Mesodermal cell (in vitro differentiated cells): ENCODE measurements at regions not wholly inside any gene's neighbourhood (a gene's known extent, or its start where the extent isn't known, plus 50 kb on each side); places are given as distances from the start of the nearest gene placed in this dataset.

Source experiments
- H3K27ac ChIP-seq: 2 replicates; pipeline ENCODE4 v1.7.0; 2013; ENCODE audit warnings: mild to moderate bottlenecking, low read depth, low read length, moderate library complexity; ENCODE audit not compliant: severe bottlenecking
- H3K36me3 ChIP-seq: 2 replicates; pipeline ENCODE4 v1.7.1; 2013; ENCODE audit warnings: mild to moderate bottlenecking, low read length, moderate library complexity; ENCODE audit not compliant: control insufficient read depth, insufficient read depth
- H3K4me1 ChIP-seq: one replicate; pipeline ENCODE4 v1.7.1; 2013; ENCODE audit warnings: mild to moderate bottlenecking, low read length; ENCODE audit not compliant: insufficient read depth, control insufficient read depth, poor library complexity, severe bottlenecking
- H3K4me3 ChIP-seq: 2 replicates; pipeline ENCODE4 v1.7.0; 2013; ENCODE audit warnings: low read length, control low read depth, mild to moderate bottlenecking; ENCODE audit not compliant: insufficient read depth, poor library complexity, severe bottlenecking; ENCODE audit errors: extremely low read depth
- H3K9me3 ChIP-seq: 2 replicates; pipeline ENCODE4 v1.7.1; 2013; ENCODE audit warnings: mild to moderate bottlenecking, low read length, moderate library complexity; ENCODE audit not compliant: control insufficient read depth
- WGBS, 2 experiments: methylation state at CpG; one replicate each; pipeline ENCODE4 v1.1.5; 2013; ENCODE audit warnings: missing lambda C conversion rate in 2 of 2; ENCODE audit not compliant: insufficient coverage in 2 of 2; 5-methylcytosine and 5-hydroxymethylcytosine counted together

GRCh38 chr11:8796941-8797340, 114.0 kb upstream of the AKIP1 start:
- H3K9me3 ChIP-seq: no peaks in the 10 kb centered on the region
- H3K4me1 ChIP-seq: no peaks in the 10 kb centered on the region
- H3K36me3 ChIP-seq: peaks cover 71% of the 10 kb centered on the region
- no peak overlapping the region for H3K27ac ChIP-seq
- WGBS, 2 experiments: 0% methylated on average over 1 of the region's 1 CpG
- H3K4me3 ChIP-seq: no peak overlapping the region

- Histone ChIP-seq H3K4me3 (no peak overlapping the region), H3K27ac (no peak overlapping the region), H3K36me3 (peaks cover 75% of the 10 kb centered on the region), H3K9me3 (no peaks in the 10 kb centered on the region), H3K4me1 (no peaks in the 10 kb centered on the region)
- 86 to 100% methylated on average over 1 of the region's 2 CpGs for WGBS, 2 experiments
These were observed 111.7 kb upstream of the AKIP1 start for GRCh38 chr11:8799273-8799672.

GRCh38 chr11:8800520-8801110, 110.4 kb upstream of the AKIP1 start:
- Histone ChIP-seq H3K4me1 (no peaks in the 10 kb centered on the region), H3K4me3 (no peak overlapping the region), H3K36me3 (peaks cover 71% of the 10 kb centered on the region), H3K27ac (no peak overlapping the region), H3K9me3 (no peaks in the 10 kb centered on the region)
- WGBS, 2 experiments: 70 to 75% methylated on average over 1 of the region's 1 CpG

GRCh38 chr11:8801121-8801520, 109.9 kb upstream of the AKIP1 start:
- Histone ChIP-seq H3K9me3 (no peaks in the 10 kb centered on the region), H3K4me3 (no peak overlapping the region), H3K36me3 (peaks cover 66% of the 10 kb centered on the region), H3K27ac (no peak overlapping the region), H3K4me1 (no peaks in the 10 kb centered on the region)
- 88 to 90% methylated on average over 8 to 9 of the region's 9 CpGs for WGBS, 2 experiments

- 93 to 100% methylated on average over 2 to 3 of the region's 5 CpGs for WGBS, 2 experiments
- H3K9me3 ChIP-seq: no peaks in the 10 kb centered on the region
- no peak overlapping the region for H3K4me3 ChIP-seq
- peaks cover under 1% of the 10 kb centered on the region for H3K4me1 ChIP-seq
- H3K36me3 ChIP-seq: peaks cover 62% of the 10 kb centered on the region
- H3K27ac ChIP-seq: no peak overlapping the region
These were observed 108.7 kb upstream of the AKIP1 start for GRCh38 chr11:8802251-8802650.

- H3K4me1 ChIP-seq: peaks cover 18% of the 10 kb centered on the region
- no peak overlapping the region for H3K4me3 ChIP-seq
- H3K27ac ChIP-seq: no peak overlapping the region
- no peaks in the 10 kb centered on the region for H3K9me3 ChIP-seq
- WGBS, 2 experiments: 92% methylated on average over 5 to 6 of the region's 6 CpGs
- H3K36me3 ChIP-seq: peaks cover 59% of the 10 kb centered on the region
These were observed 107.0 kb upstream of the AKIP1 start for GRCh38 chr11:8803973-8804372.

- Histone ChIP-seq H3K27ac (no peak overlapping the region), H3K4me1 (peaks cover 31% of the 10 kb centered on the region), H3K4me3 (no peak overlapping the region), H3K36me3 (peaks cover 58% of the 10 kb centered on the region), H3K9me3 (no peaks in the 10 kb centered on the region)
- 94 to 100% methylated on average over 1 to 3 of the region's 3 CpGs for WGBS, 2 experiments
These were observed 105.7 kb upstream of the AKIP1 start for GRCh38 chr11:8805296-8805695.

- Histone ChIP-seq H3K9me3 (no peaks in the 10 kb centered on the region), H3K4me1 (peaks cover 47% of the 10 kb centered on the region), H3K27ac (no peak overlapping the region), H3K4me3 (no peak overlapping the region), H3K36me3 (peaks cover 48% of the 10 kb centered on the region)
- 89% methylated on average over 3 to 5 of the region's 8 CpGs for WGBS, 2 experiments
These were observed 104.0 kb upstream of the AKIP1 start for GRCh38 chr11:8806974-8807373.

- H3K4me3 ChIP-seq: no peak overlapping the region
- H3K27ac ChIP-seq: no peak overlapping the region
- WGBS, 2 experiments: 84 to 88% methylated on average over 8 to 10 of the region's 10 CpGs
- no peaks in the 10 kb centered on the region for H3K9me3 ChIP-seq
- H3K4me1 ChIP-seq: peaks cover 49% of the 10 kb centered on the region
- peaks cover 47% of the 10 kb centered on the region for H3K36me3 ChIP-seq
These were observed 103.3 kb upstream of the AKIP1 start for GRCh38 chr11:8807544-8808225.

GRCh38 chr11:8808226-8808585, 102.8 kb upstream of the AKIP1 start:
- Histone ChIP-seq H3K4me1 (peaks cover 49% of the 10 kb centered on the region), H3K4me3 (no peak overlapping the region), H3K36me3 (peaks cover 42% of the 10 kb centered on the region), H3K9me3 (no peaks in the 10 kb centered on the region), H3K27ac (no peak overlapping the region)
- 80 to 88% methylated on average over 1 to 4 of the region's 4 CpGs for WGBS, 2 experiments

GRCh38 chr11:8809241-8809938, 101.6 kb upstream of the AKIP1 start:
- peak overlapping the region; percentile 93 for H3K27ac ChIP-seq
- H3K4me3 ChIP-seq: peak overlapping the region; percentile 40
- H3K4me1 ChIP-seq: peaks cover 61% of the 10 kb centered on the region
- 81 to 88% methylated on average over 4 to 6 of the region's 7 CpGs for WGBS, 2 experiments
- peaks cover 33% of the 10 kb centered on the region for H3K36me3 ChIP-seq
- no peaks in the 10 kb centered on the region for H3K9me3 ChIP-seq
